ENCODE measurements at regions not wholly inside any gene's neighbourhood (a gene's known extent, or its start where the extent isn't known, plus 50 kb on each side); places are given as distances from the start of the nearest gene placed in this dataset.
"Not testable (repeated sequence)": the region's sequence is repeated elsewhere in the genome, so short reads cannot be mapped to it uniquely, and the experiment has no call there.

DNA sequence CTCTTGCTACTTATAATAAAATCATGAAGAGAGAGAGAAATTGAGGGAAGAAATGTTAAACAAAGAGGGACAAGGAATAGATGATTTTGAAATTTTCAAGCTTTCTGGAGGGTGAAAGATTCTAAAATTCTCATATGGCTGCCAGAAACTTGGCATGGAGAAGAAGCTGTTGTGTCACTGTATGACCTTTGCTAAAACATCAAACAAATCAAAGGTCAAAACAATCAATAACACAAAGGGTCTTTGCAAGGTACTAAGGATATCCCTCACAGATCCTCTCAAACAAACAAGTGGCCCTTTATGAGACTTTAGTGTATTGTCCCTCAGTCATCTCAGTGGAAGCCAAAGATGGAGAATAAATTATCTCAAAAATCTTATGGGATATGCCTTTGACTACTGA, 1039.2 kb upstream of the MIR17HG start:
- DNase-seq, result no peak

DNA sequence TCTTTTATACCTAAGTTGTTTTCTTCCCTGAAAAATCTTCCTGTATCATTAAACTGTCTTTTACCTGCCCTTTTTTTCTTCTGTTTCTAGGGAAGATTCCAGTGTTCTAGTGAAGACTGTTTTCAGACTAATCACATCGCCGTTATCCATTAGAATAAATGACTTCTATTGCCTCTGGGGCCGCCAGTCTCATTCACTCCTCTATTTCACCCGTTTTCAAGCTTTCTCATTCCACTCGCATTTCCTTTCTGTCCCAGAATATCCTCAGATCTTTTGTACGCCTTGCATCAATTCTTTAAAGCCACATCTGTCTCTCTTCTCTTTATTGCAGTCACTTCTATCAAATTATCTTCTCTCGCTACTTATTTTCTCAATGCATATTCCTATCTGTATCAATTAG, 1035.6 kb upstream of the MIR17HG start:
- DNase-seq, result no peak

DNA sequence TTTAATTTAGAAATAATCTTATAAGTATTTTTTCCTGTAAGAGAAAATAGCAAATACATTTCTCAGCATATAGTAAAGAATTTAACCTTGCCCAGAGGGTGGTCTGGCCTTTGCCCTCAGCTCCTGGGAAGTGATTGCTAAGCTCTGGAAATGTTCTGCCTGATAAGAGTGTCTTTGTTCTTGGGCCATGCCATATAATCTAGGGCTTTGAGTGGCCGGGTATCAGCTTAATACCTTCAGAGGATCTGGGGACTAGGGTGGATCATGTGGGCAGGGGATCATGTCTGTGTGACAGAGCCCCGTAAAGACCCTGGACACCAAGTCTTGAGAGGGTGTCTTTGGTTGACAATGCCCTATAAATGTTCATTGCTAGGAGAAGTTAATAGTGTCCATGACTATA, 1032.4 kb upstream of the MIR17HG start:
- DNase-seq, result no peak

DNA sequence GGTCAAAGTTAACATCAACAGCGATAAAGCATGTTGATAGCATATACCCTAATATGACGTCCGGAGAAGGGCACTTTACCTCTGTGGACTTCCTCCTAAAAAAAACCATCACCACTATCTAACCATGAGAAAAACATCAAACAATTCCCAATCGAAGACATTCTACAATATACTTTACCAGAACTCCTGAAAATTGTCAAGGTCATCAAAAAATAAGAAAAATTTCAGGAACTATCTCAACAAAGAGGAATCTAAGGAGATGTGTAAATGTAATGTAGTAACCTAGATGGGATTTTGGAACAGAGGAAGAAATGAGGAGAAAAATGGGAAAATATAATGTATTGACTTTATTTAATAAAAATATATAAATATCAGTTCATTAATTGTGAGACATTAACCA, 1026.8 kb upstream of the MIR17HG start:
- DNase-seq, result no peak

DNA sequence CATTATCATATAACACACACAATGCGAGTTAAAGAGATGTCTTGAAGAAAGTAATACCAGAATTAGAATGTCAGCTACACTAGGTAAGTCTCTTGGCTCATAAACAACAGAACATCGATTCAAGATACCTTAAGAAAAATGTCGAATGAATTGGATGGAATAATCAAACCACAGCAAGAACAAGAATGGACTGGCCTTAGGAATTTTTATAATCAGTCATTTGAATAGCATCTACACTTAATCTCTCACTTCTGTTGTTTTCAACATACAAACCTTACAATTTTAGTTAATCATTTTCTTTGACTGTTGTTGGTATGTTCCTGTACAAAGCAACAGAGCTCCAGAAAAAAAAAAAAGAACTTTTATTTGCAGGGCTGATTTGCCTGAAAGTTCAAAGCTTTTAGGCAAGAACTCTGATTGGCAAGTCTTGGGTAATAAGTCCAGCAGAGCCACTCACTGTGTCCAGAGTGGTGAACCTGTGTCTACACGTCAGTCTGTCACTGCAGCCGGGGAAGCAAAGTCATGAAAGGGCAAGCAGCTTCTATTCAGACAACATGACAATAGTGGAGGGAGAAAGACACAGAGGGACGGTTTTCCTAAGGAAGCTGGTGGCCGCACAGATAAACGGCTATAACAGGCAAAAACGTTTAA, 1026.1 kb upstream of the MIR17HG start:
- DNase-seq, result no peak

DNA sequence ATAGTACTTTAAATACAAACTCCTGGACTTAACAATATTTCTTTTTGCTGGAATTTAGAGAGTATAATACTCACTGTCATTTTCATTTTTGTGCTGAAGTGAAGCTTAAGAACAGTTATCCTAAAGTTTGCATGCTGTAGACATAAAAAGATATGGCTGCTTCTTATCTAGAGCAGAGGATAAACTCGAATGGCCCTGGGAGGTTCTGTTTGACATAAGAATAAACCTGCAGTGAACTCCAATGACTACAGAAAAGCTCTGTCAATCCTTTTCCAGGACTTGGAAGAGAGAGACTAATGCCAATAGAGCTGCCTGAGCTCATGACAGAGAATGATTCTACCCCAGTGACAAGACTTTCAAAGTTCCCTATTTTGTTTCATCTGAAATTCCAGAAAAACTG, 1017.8 kb upstream of the MIR17HG start:
- no peak for DNase-seq

DNA sequence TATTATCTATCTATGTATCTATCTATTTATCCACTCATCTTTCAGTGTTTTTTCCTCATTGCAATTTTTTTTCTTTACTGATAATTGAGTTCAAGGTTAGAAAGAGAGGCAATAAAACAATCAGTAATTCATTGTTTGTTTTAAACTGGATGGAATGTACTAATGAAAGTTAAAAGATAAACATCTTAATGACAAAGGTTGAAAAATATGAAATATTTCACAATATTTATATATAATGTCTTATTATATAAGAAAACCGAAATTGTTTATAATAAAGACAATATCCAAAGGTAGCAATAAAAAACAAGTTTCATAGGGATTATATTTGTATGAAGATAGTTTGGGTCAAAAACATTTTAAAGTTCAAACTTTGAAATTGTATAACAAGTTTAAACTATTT, 1015.5 kb upstream of the MIR17HG start:
- DNase-seq, result no peak

DNA sequence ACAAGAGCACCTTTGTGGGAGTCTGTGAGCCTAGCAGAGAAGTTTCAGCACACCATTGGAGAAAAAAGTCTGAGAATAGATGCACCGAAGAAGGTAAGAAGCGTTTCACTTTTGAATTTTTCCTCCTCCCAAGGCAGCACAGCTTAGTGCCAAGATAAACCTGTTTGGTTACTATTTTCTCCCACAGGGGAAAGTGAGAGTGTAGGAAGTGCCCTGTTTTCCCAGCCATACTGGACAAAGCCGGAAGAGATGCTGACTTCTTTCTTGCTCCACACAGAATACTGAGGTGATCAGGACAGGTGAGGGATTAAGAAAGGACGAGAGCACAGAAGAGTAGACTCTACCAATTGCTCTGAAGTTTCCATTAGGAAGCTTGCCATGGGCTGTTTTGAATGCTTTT, 1011.0 kb upstream of the MIR17HG start:
- no peak for DNase-seq

DNA sequence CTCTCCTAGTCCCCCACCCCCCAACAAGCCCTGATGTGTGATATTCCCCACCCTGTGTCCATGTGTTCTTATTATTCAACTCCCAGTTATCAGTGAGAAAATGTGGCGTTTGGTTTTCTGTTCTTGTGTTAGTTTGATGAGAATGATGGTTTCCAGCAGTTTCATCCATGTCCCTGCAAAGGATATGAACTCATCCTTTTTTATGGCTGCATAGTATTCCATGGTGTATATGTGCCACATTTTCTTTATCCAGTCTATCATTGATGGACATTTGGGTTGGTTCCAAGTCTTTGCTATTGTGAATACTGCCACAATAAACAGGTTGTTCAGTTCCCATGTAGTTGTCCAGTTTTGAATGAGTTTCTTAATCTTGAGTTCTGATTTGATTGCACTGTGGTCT, 1006.1 kb upstream of the MIR17HG start:
- not testable (repeated sequence) for DNase-seq

DNA sequence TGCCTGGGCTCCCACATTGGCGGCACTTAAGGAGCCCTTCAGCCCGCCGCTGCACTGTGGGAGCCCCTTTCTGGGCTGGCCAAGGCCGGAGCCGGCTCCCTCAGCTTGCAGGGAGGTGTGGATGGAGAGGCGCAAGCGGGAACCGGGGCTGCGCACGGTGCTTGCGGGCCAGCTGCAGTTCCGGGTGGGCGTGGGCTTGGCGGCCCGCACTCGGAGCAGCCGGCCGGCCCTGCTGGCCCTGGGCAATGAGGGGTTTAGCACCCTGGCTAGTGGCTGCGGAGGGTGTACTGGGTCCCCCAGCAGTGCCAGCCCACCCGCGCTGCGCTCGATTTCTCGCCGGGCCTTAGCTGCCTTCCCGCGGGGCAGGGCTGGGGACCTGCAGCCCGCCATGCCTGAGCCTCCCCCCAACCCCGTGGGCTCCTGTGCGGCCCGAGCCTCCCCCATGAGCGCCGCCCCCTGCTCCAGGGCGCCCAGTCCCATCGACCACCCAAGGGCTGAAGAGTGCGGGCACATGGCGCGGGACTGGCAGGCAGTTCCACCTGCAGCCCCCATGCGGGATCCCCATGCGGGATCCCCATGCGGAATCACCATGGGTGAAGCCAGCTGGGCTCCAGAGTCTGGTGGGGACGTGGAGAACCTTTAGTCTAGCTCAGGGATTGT, 998.9 kb upstream of the MIR17HG start:
- not testable (repeated sequence) for DNase-seq

DNA sequence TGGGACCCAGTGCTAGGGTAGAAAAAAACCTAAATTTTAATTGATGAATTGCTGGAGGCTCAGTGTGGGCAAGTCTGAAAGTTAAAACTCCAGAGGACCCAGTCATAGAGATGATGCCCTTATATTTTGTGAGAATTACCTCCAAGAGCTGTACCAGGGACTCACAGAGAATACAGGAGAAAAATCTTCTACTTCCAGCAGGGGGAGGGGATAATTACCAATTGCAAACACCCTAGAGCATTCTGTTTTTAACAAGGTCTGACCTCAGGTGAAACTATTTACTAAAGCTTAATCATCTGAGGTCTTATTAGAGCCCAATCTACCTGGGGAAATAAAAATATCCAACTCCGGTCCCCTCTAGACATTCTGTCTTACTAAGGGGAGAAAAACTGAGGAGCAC, 994.7 kb upstream of the MIR17HG start:
- DNase-seq, result no peak

DNA sequence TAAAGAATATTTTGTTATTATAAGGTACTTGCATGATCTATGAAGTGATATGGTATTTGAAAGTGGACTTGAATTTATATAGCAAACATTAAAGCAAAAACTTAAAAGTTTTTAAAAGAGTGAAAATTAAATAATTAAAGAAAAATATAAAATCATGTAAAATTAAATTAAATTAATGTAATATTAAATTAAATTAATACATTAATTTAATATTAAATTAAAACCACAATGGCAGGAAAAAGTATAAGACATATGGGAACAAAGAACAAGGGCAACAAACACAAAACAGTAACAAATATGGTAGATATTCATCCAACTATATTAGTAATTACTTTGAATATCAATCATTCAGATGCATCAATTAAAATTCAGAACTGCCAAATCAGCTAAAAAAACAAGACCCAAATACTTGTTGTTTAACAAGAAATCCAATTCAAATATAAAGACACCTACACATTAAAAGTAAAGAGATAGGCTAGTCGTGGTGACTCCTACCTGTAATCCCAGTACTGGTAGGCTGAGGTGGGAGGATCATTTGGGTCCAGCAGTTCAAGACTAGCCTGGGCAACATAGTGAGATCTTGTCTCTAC, 992.2 kb upstream of the MIR17HG start:
- DNase-seq, result no peak

DNA sequence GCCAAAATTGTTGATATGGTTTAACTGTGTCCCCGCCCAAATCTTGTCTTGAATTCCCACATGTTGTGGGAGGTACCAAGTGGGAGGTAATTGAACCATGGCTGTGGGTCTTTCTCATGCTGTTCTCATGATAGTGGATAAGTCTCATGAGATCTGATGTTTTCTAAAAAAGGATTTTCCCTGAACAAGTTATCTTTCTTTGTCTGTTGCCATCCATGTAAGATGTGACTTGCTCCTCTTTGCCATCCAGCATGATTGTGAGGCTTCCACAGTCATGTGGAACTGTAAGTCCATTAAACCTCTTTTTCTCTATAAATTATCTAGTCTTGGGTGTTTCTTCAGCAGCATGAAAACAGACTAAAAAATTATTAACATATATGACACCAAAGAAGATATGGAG, 986.7 kb upstream of the MIR17HG start:
- DNase-seq, result no peak

DNA sequence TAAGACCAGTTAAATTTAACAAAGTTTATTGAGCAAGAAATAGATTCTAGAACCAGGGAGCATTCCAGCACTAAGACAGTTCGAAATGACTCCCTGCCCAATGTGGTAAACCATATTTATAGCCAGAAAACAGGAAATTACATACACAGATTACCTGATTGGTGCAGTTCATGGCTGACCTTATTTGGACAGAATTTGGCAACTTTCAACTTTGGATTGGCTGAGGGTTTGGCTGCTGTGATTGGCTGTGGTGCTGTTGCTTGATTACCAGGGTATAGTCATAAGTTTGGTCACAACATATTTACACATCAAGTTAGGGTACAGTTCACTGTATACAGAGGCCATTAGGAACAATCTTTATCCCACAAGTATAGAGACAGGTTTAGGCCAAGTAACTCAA, 984.8 kb upstream of the MIR17HG start:
- no peak for DNase-seq

DNA sequence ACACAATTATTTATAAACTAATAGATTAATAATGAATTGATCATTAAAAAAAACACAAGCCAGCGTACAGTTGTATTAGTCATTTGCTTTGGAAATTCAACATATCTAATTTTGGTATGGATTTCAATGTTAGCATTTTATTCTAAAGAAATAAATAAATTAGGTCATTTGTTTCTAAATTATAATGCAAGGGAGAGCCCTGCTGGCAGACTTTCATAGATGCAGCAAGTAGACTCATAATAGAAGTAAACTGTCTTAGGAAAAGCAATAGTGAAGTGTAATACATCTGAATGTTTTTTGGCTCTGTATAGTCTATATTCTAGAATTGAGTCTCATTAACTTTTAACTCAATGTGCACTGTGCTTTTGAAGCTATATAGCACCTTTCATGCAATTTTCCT, 982.4 kb upstream of the MIR17HG start:
- no peak for DNase-seq

DNA sequence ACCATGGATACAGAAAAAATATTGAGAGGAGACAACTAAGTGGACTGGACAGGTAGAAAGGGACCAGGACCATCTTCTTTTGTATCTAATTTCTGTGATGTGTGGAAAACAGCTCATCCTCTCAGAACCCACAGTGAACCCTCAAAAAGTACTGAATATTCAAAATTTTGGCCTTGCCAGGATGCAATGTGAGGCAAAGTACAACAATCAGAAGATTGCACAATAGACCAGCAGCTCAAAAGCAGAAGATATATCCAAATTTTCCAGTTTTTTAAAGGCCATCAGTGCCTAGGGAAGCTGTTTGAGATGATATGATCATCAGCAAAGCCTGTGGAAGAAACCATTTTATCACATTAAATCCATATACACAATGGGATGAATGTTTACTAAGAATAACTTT, 973.3 kb upstream of the MIR17HG start:
- DNase-seq, result no peak

DNA sequence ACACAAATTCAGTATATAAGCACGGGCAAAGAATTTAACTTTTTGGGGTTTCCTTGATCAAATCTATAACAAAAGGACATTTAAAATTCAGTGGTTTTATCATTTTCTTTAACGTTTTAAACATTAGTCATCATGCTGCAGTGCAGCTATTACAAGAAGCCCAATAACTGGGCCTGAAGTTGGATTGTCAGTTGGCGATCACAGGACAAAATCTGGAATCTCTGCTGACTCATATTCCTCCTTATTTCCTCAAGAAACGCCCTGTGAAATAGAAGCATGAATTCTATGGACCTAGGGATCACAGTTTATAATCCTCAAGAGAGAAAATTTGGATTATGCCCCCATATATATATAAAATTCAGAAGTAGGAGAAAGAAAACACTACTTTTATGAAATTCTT, 971.6 kb upstream of the MIR17HG start:
- no peak for DNase-seq

DNA sequence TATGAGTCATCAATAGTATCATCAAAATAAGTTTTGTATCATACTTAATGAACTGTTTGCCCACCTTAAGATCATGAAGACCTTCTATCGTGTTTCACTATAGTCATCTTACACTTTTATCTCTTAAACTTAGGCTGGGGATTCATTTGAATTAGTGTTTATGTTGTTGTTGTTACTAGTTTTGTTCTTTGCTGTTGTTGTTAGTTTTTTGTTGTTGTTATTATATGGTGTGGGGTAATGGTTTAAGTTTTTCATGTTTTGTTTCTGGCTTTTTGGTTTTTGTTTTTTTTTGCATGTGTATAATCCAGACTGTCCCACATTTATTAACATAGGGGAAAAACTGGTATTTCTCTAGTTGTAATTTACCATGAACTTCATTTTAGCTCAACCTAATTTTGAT, 965.1 kb upstream of the MIR17HG start:
- no peak for DNase-seq

DNA sequence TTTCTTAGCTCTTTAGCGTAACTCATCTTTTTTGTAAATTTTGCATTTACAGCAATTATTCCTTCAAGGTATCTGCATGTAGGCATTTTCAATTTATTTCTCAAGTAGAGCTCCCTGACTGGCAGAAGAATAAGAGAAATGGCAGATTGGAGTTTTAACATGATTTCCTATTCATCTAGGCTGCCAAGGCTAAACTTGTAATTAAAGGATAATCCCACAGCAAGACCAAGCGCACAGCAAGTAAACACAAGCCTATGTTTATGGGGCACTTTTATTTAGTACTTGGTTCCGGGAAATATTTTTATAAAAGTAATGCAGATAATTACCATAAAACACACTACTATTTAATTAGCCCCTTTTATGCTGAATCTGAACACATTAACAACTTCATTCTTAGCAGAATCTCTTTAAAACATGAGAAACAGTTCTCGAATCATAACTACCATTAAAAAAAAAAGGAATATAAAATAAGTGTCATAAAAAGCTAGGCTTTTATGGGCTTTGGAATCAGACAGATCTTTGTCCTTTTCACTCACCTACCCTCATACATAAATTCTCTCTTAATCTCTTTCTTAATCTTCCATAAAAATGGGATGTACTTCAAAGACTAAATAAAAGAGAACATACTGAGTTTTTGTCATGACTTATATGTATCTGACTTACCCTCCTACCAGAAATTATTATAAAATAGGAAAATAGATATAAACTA, 961.6 kb upstream of the MIR17HG start:
- no peak for DNase-seq

DNA sequence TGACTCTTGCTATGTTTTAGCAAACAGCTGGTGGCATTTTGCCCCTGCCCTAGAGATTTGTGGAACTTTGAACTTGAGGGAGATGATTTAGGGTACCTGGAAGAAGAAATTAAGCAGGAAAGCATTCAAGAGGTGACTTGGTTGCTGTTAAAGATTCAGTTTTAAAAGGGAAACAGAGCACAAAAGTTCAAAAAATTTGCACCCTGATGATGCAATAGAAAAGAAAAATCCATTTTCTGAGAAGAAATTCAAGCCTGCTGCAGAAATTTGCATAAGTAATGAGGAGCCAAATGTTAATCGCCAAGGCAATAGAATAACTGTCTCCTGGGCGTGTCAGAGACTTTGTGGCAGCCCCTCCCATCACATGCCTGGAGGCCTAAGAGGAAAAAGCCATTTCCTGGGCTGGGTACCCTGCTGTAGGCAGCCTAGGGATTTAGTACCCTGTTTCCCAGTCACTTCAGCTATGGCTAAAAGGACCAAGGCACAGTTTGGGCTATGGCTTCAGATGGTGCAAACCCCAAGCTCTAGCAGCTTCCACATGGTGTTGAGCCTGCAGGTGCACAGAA, 958.5 kb upstream of the MIR17HG start:
- DNase-seq, result no peak

DNA sequence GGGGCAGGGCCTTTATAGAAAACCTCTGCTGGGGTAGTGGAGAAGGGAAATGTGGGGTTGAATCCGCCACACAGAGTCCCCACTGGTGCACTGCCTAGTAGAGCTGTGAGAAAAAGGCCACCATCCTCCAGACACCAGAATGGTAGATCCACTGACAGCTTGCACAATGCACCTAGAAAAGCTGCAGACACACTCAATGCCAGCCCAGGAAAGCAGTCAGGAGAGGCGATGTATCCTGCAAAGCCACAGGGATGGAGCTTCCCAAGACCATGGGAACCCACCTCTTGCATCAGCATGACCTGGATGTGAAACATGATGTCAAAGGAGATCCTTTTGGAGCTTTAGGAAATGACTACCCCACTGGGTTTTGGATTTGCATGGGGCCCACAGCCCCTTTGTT, 958.0 kb upstream of the MIR17HG start:
- no peak for DNase-seq

DNA sequence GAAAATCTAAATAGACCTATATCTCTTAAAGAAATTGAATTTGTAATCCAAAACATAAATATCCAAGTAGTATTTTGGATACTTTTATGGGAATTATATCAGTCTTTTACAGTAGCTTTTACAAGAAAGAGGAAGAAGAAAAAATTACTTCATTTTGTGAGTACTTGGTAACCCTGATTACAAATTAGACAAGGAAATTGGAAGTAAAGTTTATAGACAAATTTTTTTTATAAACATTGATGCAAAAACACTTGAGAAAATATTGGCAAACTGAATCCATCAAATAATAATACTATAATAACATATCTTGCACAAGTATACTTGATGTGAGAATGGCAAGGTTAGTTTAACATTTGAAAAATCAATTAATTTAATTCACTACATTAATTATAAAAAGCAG, 954.1 kb upstream of the MIR17HG start:
- no peak for DNase-seq

DNA sequence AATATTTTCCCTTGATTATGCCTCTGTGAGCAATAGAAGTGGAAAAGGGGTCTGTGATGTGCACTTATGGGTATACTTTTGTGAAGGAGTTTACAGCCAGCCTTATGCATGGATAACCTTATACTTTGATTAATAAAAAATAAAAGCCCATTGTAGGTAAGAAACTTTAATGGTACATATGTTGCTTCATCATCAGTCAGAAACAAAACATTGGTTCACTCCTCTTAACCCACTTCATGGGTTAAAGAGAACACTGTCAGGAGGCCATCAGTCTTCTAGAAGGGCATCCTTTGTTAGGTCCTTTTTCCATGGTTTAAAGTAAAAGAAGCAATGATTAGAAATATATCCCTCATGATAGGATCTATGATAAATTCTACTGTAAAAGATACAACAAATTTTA, 952.1 kb upstream of the MIR17HG start:
- no peak for DNase-seq

DNA sequence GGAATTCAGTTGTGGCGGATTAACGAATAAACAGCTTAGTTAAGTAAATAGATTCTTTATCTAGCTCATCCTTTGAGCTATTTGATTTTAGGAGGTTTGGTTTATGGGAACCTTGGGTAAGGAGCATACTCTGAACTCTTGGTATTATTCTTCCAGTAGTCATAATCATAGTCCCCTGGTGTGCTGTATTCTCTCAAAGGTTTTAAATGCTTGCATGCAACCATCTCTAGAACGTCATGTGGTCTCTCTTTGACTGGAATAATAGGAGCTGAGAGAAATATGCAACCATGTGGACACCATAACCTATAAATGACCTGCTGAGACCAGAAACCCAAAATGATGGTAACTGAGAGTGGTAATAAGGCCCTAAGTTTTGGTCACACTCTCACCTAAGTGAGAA, 951.6 kb upstream of the MIR17HG start:
- no peak for DNase-seq

Data from DMS79 (cell line).